22Rv1 (cell line): ENCODE measurements at regions not wholly inside any gene's neighbourhood (a gene's known extent, or its start where the extent isn't known, plus 50 kb on each side); places are given as distances from the start of the nearest gene placed in this dataset.

Experiments
- ZFX ChIP-seq: fragments of 450-650 bp; IDR thresholded peaks from 2 replicates; pipeline ENCODE4 v1.6.1; 2017; ENCODE audit warnings: antibody characterized with exemption, borderline replicate concordance
- TF ChIP-seq, protein P1 (sequence below): fragments of 450-650 bp; IDR thresholded peaks from 2 replicates; pipeline ENCODE4 v1.5.1; 2017; ENCODE audit warnings: mild to moderate bottlenecking

- TF ChIP-seq, protein P1, sequence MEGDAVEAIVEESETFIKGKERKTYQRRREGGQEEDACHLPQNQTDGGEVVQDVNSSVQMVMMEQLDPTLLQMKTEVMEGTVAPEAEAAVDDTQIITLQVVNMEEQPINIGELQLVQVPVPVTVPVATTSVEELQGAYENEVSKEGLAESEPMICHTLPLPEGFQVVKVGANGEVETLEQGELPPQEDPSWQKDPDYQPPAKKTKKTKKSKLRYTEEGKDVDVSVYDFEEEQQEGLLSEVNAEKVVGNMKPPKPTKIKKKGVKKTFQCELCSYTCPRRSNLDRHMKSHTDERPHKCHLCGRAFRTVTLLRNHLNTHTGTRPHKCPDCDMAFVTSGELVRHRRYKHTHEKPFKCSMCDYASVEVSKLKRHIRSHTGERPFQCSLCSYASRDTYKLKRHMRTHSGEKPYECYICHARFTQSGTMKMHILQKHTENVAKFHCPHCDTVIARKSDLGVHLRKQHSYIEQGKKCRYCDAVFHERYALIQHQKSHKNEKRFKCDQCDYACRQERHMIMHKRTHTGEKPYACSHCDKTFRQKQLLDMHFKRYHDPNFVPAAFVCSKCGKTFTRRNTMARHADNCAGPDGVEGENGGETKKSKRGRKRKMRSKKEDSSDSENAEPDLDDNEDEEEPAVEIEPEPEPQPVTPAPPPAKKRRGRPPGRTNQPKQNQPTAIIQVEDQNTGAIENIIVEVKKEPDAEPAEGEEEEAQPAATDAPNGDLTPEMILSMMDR, result no peak
- no peak for TF ChIP-seq ZFX
Observed at GRCh38 chr17:33370401-33370800, 77.3 kb upstream of the ASIC2 start.
